IMR-90 (cell line): ENCODE measurements at regions not wholly inside any gene's neighbourhood (a gene's known extent, or its start where the extent isn't known, plus 50 kb on each side); places are given as distances from the start of the nearest gene placed in this dataset.
A peak's percentile ranks its signal among the peaks of the same experiment; 100 is the strongest.

Source experiments
- ATAC-seq: fragments of 200-7000 bp; cut with Tn5 transposase; 2 replicates; pipeline ENCODE4 v1.9.1; 2020; ENCODE audit warnings: low read depth, mild to moderate bottlenecking, moderate library complexity
- BruUV-seq: library from RNA; stranded (reverse); fragments of 400-500 nt; replicated peaks from 2 replicates; lab custom pipeline; 2021; lab: Mats Ljungman, UMichigan
- CTCF ChIA-PET: fragments of 300-600 bp; formaldehyde crosslinking; extraction: SDS; loops from one replicate; lab custom pipeline; 2021; ENCODE audit warnings: antibody characterized with exemption; lab: Yijun Ruan, JAX
- POLR2A ChIA-PET: fragments of 300-600 bp; sonication (Branson Sonifier 250); formaldehyde crosslinking; loops from one replicate; lab custom pipeline; 2022; ENCODE audit warnings: antibody characterized with exemption; ENCODE audit not compliant: unreplicated experiment; lab: Charles Lee
- DNase-seq: peaks from one replicate; pipeline ENCODE4 v3.0.0; 2013
- H2AFZ ChIP-seq: replicated peaks from 2 replicates; pipeline ENCODE3; 2013; ENCODE audit warnings: low read length, mild to moderate bottlenecking; ENCODE audit not compliant: poor library complexity
- H2AK5ac ChIP-seq: 2 replicates; pipeline ENCODE4 v1.6.1; 2013; ENCODE audit warnings: low read depth, low read length, inconsistent platforms
- H2AK9ac ChIP-seq: replicated peaks from 2 replicates; pipeline ENCODE3; 2013; ENCODE audit warnings: mild to moderate bottlenecking, low read depth, low read length, moderate library complexity; ENCODE audit not compliant: poor library complexity
- H2BK120ac ChIP-seq: 2 replicates; pipeline ENCODE4 v1.6.1; 2013; ENCODE audit warnings: low read depth, low read length, inconsistent platforms
- H2BK15ac ChIP-seq: 3 replicates; pipeline ENCODE4 v1.6.1; 2013; ENCODE audit warnings: low read depth, low read length, inconsistent platforms
- H2BK20ac ChIP-seq: 2 replicates; pipeline ENCODE4 v1.6.1; 2013; ENCODE audit warnings: low read depth, mild to moderate bottlenecking, inconsistent platforms, low read length, moderate library complexity
- H2BK5ac ChIP-seq: 2 replicates; pipeline ENCODE4 v1.6.1; 2013; ENCODE audit warnings: mild to moderate bottlenecking, low read depth, low read length, inconsistent platforms; ENCODE audit not compliant: poor library complexity, severe bottlenecking
- H3K14ac ChIP-seq: replicated peaks from 2 replicates; pipeline ENCODE4 v1.6.1; 2013; ENCODE audit warnings: low read depth, low read length, inconsistent platforms
- H3K18ac ChIP-seq: 2 replicates; pipeline ENCODE4 v1.6.1; 2013; ENCODE audit warnings: low read depth, low read length, control low read depth
- H3K23ac ChIP-seq: 2 replicates; pipeline ENCODE4 v1.6.1; 2013; ENCODE audit warnings: low read depth, low read length, inconsistent platforms
- H3K27ac ChIP-seq: 2 replicates; pipeline ENCODE4 v1.5.1; 2013; ENCODE audit warnings: mild to moderate bottlenecking, control low read depth, low read length; ENCODE audit not compliant: insufficient read depth
- H3K27me3 ChIP-seq: 2 replicates; pipeline ENCODE4 v1.6.1; 2013; ENCODE audit warnings: low read length; ENCODE audit not compliant: control insufficient read depth, insufficient read depth
- H3K36me3 ChIP-seq: 2 replicates; pipeline ENCODE4 v1.6.1; 2013; ENCODE audit warnings: low read length, mixed read lengths; ENCODE audit not compliant: control insufficient read depth, insufficient read depth
- H3K4ac ChIP-seq: 2 replicates; pipeline ENCODE4 v1.6.1; 2013; ENCODE audit warnings: low read depth, low read length, inconsistent platforms
- H3K4me1 ChIP-seq: 2 replicates; pipeline ENCODE4 v1.6.1; 2013; ENCODE audit warnings: low read length, mixed read lengths; ENCODE audit not compliant: control insufficient read depth, insufficient read depth
- H3K4me2 ChIP-seq: 2 replicates; pipeline ENCODE4 v1.6.1; 2013; ENCODE audit warnings: low read depth, mild to moderate bottlenecking, control low read depth, low read length, moderate library complexity
- H3K4me3 ChIP-seq: 2 replicates; pipeline ENCODE4 v1.5.1; 2013; ENCODE audit warnings: low read depth, mild to moderate bottlenecking, control low read depth, low read length, moderate library complexity; ENCODE audit not compliant: insufficient read depth
- H3K56ac ChIP-seq: 2 replicates; pipeline ENCODE4 v1.6.1; 2013; ENCODE audit warnings: low read length, inconsistent platforms; ENCODE audit not compliant: insufficient read depth; ENCODE audit errors: extremely low read depth
- H3K79me1 ChIP-seq, 2 experiments: 2 replicates each; pipeline ENCODE4 v1.6.1; 2013; ENCODE audit warnings: low read length in 2 of 2, inconsistent platforms in 1 of 2, low read depth in 1 of 2
- H3K9ac ChIP-seq: 2 replicates; pipeline ENCODE4 v1.6.1; 2013; ENCODE audit warnings: low read depth, low read length, control low read depth
- H3K9me1 ChIP-seq: 2 replicates; pipeline ENCODE4 v1.6.1; 2013; ENCODE audit warnings: low read length, inconsistent platforms; ENCODE audit not compliant: insufficient read depth
- H3K9me3 ChIP-seq: 2 replicates; pipeline ENCODE4 v1.6.1; 2013; ENCODE audit warnings: low read length; ENCODE audit not compliant: control insufficient read depth, insufficient read depth
- H4K20me1 ChIP-seq: 2 replicates; pipeline ENCODE4 v1.6.1; 2013; ENCODE audit warnings: low read length, inconsistent platforms; ENCODE audit not compliant: insufficient read depth
- H4K5ac ChIP-seq: 2 replicates; pipeline ENCODE4 v1.6.1; 2013; ENCODE audit warnings: mild to moderate bottlenecking, low read depth, low read length, control low read depth
- H4K8ac ChIP-seq, 2 experiments: 2 replicates each; pipeline ENCODE4 v1.6.1; 2013; ENCODE audit warnings: low read depth in 2 of 2, low read length in 2 of 2, control low read depth in 1 of 2, inconsistent platforms in 1 of 2
- H4K91ac ChIP-seq: 2 replicates; pipeline ENCODE4 v1.6.1; 2013; ENCODE audit warnings: low read depth, low read length, inconsistent platforms; ENCODE audit not compliant: insufficient read depth
- BHLHE40 ChIP-seq: fragments of 150-350 bp; IDR thresholded peaks from 2 replicates; pipeline ENCODE4 v1.6.1; 2016; ENCODE audit warnings: mild to moderate bottlenecking, low read depth, low read length
- FOS ChIP-seq: fragments of 150-350 bp; IDR thresholded peaks from 2 replicates; pipeline ENCODE4 v1.6.1; 2016; ENCODE audit warnings: low read depth, low read length
- MAFK ChIP-seq: IDR thresholded peaks from 2 replicates; pipeline ENCODE4 v1.6.1; 2012; ENCODE audit warnings: low read depth, low read length, improper control_type of control experiment
- NFE2L2 ChIP-seq: fragments of 150-350 bp; IDR thresholded peaks from 2 replicates; pipeline ENCODE4 v1.6.1; 2016; ENCODE audit warnings: low read depth, mild to moderate bottlenecking, low read length
- RAD21 ChIP-seq: IDR thresholded peaks from 2 replicates; pipeline ENCODE4 v1.6.1; 2012; ENCODE audit warnings: low read length, improper control_type of control experiment
- RCOR1 ChIP-seq: IDR thresholded peaks from 2 replicates; pipeline ENCODE4 v1.6.1; 2012; ENCODE audit warnings: mild to moderate bottlenecking, low read length, improper control_type of control experiment; ENCODE audit not compliant: insufficient replicate concordance
- WGBS, 2 experiments: methylation state at CpG; one replicate each; pipeline versions ENCODE4 v1.1.5 to v1.1.7; 2013; ENCODE audit warnings: missing lambda C conversion rate in 2 of 2; ENCODE audit not compliant: insufficient read length in 1 of 2; ENCODE audit errors: extremely low coverage in 2 of 2; 5-methylcytosine and 5-hydroxymethylcytosine counted together
- dilution Hi-C: fragments of 300-500 bp; cut with HindIII; formaldehyde crosslinking; loops from one replicate; pipeline ENCODE4 v1.14.3; 2018; ENCODE audit warnings: low sequenced_read_pairs; ENCODE audit not compliant: unreplicated experiment
- in situ Hi-C: fragments of 300-500 bp; cut with MboI; formaldehyde crosslinking; loops from 3 replicates; pipeline ENCODE4 v1.14.3; 2019; ENCODE audit warnings: low sequenced_read_pairs, inconsistent platforms, mixed read lengths
- intact Hi-C: fragments of 100-400 bp; cut with micrococcal nuclease; formaldehyde crosslinking; loops from 2 replicates; pipeline ENCODE4 v1.10.0; 2022
- TF ChIP-seq, protein P1 (sequence below): fragments of 150-350 bp; IDR thresholded peaks from 2 replicates; pipeline ENCODE4 v1.6.1; 2016; ENCODE audit warnings: low read depth, mild to moderate bottlenecking, low read length, moderate library complexity, borderline replicate concordance

DNA sequence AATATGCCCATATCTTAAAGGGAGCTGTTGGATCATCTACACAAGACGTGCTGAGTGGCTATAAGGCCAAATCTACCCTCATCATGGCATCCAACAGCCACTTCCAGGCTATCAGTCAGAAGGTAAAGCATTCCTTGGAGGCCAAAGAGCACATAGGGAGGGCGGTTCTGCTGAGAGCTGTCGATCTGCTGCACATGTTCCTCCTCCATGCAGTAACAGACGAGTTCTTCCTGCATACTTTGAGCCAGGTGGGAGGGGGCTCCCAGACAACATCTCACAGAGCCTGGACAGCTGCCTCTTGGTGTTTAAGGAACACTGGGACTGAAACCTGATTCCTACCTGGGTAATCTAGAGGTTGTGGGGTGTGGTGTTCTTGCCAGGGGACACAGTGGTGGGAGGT is 93.3 kb upstream of the RAI14 start:
- 0 out of 2 replicates have a peak overlapping the region, but pooled peaks have one; percentile 16 for H3K23ac ChIP-seq
- H3K36me3 ChIP-seq: no peaks in the 10 kb centered on the region
- no peaks in the 10 kb centered on the region for H3K27me3 ChIP-seq
- H2AK5ac ChIP-seq: peak overlapping the region; percentile 17; the same call in 1 of the 2 replicates
- H2AK9ac ChIP-seq: no peak overlapping the region
- ChIA-PET CTCF (no interaction called here), POLR2A (no interaction called here)
- H3K9me3 ChIP-seq: no peaks in the 10 kb centered on the region
- BruUV-seq: no TSS peak
- H3K4me2 ChIP-seq: no peak overlapping the region
- DNase-seq (no peak), ATAC-seq (no peak)
- H3K4me3 ChIP-seq: no peak overlapping the region
- H3K56ac ChIP-seq: no peak overlapping the region
- TF ChIP-seq, protein P1, sequence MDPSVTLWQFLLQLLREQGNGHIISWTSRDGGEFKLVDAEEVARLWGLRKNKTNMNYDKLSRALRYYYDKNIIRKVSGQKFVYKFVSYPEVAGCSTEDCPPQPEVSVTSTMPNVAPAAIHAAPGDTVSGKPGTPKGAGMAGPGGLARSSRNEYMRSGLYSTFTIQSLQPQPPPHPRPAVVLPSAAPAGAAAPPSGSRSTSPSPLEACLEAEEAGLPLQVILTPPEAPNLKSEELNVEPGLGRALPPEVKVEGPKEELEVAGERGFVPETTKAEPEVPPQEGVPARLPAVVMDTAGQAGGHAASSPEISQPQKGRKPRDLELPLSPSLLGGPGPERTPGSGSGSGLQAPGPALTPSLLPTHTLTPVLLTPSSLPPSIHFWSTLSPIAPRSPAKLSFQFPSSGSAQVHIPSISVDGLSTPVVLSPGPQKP: no peak
- no peak for TF ChIP-seq BHLHE40
- no peak for TF ChIP-seq FOS
- no peak for TF ChIP-seq RCOR1
- TF ChIP-seq MAFK: no peak
- TF ChIP-seq RAD21: no peak
- TF ChIP-seq NFE2L2: no peak
- peaks cover 11% of the 10 kb centered on the region for H3K9me1 ChIP-seq
- peaks cover 9% of the 10 kb centered on the region for H3K4me1 ChIP-seq
- no peak overlapping the region for H4K91ac ChIP-seq
- intact Hi-C loops (no loop called here), in situ Hi-C loops (no loop called here), dilution Hi-C loops (no loop called here)
- no peak overlapping the region for H2BK5ac ChIP-seq
- no peak overlapping the region for H4K8ac ChIP-seq
- no peak overlapping the region for H3K27ac ChIP-seq
- H3K18ac ChIP-seq: no peak overlapping the region
- H3K4ac ChIP-seq: peak overlapping the region; percentile 20; the same call in 1 of the 2 replicates
- H3K79me1 ChIP-seq: no peaks in the 10 kb centered on the region; a peak in 1 of 4 replicates
- H4K20me1 ChIP-seq: no peaks in the 10 kb centered on the region
- no CpG with 5 or more reads among the region's 4 CpGs for WGBS, 2 experiments
- H3K14ac ChIP-seq: 0 out of 2 replicates have a peak overlapping the region, but pooled peaks have one; percentile 7
- no peak overlapping the region for H3K9ac ChIP-seq
- H2AFZ ChIP-seq: no peak overlapping the region
- peak overlapping the region; percentile 79; the same call in 1 of the 2 replicates for H2BK120ac ChIP-seq
- peak overlapping the region; percentile 70; the same call in 1 of the 3 replicates for H2BK15ac ChIP-seq
- H2BK20ac ChIP-seq: peak overlapping the region; percentile 49; the same call in 1 of the 2 replicates
- no peak overlapping the region; the same call in 1 of the 2 replicates for H4K5ac ChIP-seq
